ENCODE measurements at regions not wholly inside any gene's neighbourhood (a gene's known extent, or its start where the extent isn't known, plus 50 kb on each side); places are given as distances from the start of the nearest gene placed in this dataset.

DNA sequence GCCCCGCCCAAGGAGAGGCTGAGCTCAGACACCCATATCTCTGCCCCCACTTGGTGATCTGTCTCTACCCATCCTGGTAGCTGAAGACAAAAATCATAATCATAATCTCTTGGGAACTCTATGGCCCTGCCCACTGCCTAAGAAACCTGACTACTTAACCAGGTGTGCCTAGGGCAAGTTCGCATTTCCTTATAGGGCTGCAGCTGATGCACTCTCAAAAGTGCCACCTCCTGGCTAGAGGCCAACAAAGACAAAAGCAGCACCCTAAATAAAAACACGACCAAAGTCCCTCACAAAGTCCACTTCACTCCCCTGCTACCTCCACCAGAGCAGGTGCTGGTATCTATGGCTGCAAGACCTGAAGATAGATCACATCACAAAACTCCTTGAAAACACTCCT is 250.4 kb upstream of the SLITRK3 start:
- no peak overlapping the region for H2AFZ ChIP-seq (ENCODE audit: low read length)
- POLR2A ChIA-PET (ENCODE audit: unreplicated experiment): no interaction called here

DNA sequence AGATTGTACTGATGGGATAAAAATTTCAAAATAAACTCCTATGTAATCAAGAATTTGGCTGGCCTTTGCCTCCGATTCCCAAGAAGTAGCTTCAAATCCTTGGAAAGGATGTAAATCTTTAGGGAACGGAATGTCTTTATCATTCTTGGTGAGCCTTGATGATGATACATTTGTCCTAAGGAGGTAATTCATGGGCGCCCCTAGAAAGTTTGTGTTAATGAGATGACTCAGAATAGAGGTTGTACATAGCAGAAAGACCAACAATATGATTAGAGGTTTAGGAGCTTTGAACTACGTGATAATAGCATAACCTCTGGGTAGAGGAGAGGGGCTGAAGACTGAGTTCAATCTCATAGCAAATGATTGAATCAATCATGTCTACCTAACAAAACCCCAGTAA is 248.6 kb upstream of the SLITRK3 start:
- POLR2A ChIA-PET (ENCODE audit: unreplicated experiment): no interaction called here
- BruUV-seq (replicated peaks): no TSS peak

More for the DNA sequence above, 250.4 kb upstream of the SLITRK3 start:
- no peak for TF ChIP-seq EZH2phosphoT487 (IDR thresholded peaks at IDR 0.05; ENCODE audit: borderline replicate concordance, low read length)
- no peak for TF ChIP-seq EZH2 (IDR thresholded peaks at IDR 0.05; ENCODE audit: low read length, unreplicated experiment)
- TF ChIP-seq, protein P1, sequence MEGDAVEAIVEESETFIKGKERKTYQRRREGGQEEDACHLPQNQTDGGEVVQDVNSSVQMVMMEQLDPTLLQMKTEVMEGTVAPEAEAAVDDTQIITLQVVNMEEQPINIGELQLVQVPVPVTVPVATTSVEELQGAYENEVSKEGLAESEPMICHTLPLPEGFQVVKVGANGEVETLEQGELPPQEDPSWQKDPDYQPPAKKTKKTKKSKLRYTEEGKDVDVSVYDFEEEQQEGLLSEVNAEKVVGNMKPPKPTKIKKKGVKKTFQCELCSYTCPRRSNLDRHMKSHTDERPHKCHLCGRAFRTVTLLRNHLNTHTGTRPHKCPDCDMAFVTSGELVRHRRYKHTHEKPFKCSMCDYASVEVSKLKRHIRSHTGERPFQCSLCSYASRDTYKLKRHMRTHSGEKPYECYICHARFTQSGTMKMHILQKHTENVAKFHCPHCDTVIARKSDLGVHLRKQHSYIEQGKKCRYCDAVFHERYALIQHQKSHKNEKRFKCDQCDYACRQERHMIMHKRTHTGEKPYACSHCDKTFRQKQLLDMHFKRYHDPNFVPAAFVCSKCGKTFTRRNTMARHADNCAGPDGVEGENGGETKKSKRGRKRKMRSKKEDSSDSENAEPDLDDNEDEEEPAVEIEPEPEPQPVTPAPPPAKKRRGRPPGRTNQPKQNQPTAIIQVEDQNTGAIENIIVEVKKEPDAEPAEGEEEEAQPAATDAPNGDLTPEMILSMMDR (conservative IDR thresholded peaks at IDR 0.05; ENCODE audit: low read depth, low read length): no peak
- no peaks in the 10 kb centered on the region for H3K36me3 ChIP-seq (ENCODE audit: low read depth, low read length)
- no peaks in the 10 kb centered on the region for H3K27me3 ChIP-seq (ENCODE audit: low read length)
- H3K4me1 ChIP-seq (ENCODE audit: insufficient read depth, low read length): no peaks in the 10 kb centered on the region
- H3K4me2 ChIP-seq (ENCODE audit: low read length): no peak overlapping the region
- H3K79me2 ChIP-seq (ENCODE audit: low read length): no peaks in the 10 kb centered on the region
- H3K9me2 ChIP-seq (replicated peaks; ENCODE audit: low read length): no peaks in the 10 kb centered on the region
- no peak overlapping the region for H3K4me3 ChIP-seq (ENCODE audit: low read length)
- H3K9me3 ChIP-seq (ENCODE audit: low read length): no peaks in the 10 kb centered on the region
- CTCF ChIA-PET: no interaction called here
- no peak overlapping the region for H3K27ac ChIP-seq (ENCODE audit: low read length)
- BruUV-seq (replicated peaks): no TSS peak
- no peak for ATAC-seq
- no peaks in the 10 kb centered on the region for H3F3A ChIP-seq (ENCODE audit: low read length, unreplicated experiment)
- DNase-seq: no peak
- no peak overlapping the region for H3K9ac ChIP-seq (ENCODE audit: low read length)
- no peaks in the 10 kb centered on the region for H4K20me1 ChIP-seq (ENCODE audit: low read length)
- intact Hi-C loops (cut with micrococcal nuclease): no loop called here

DNA sequence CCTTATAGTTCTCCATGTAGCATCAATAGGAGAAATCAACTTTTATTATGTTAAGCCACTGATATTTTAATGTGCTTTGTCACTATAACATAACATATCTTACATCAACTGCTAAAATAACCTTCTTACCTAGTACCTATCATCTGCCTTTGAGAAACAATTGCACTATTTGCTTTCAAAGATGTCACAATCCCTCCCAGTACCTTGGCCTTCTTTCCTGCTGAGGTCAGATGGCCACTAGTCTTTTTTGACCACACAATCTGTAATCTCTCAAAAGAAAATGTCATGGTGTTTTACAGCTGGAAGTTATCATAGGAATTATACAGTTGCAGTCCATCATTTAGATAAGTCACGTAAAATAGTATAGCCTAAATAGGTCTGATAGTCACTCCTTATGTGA is 247.5 kb upstream of the SLITRK3 start:
- Histone ChIP-seq H3K27ac (ENCODE audit: low read length) (no peak overlapping the region), H3F3A (ENCODE audit: low read length, unreplicated experiment) (no peaks in the 10 kb centered on the region), H3K79me2 (ENCODE audit: low read length) (no peaks in the 10 kb centered on the region), H3K4me2 (ENCODE audit: low read length) (no peak overlapping the region), H3K9me3 (ENCODE audit: low read length) (no peaks in the 10 kb centered on the region), H3K4me1 (ENCODE audit: insufficient read depth, low read length) (no peaks in the 10 kb centered on the region), H3K36me3 (ENCODE audit: low read depth, low read length) (no peaks in the 10 kb centered on the region), H4K20me1 (ENCODE audit: low read length) (no peaks in the 10 kb centered on the region), H3K27me3 (ENCODE audit: low read length) (no peaks in the 10 kb centered on the region), H3K9ac (ENCODE audit: low read length) (no peak overlapping the region), H2AFZ (ENCODE audit: low read length) (no peak overlapping the region), H3K4me3 (ENCODE audit: low read length) (no peak overlapping the region), H3K9me2 (replicated peaks; ENCODE audit: low read length) (no peaks in the 10 kb centered on the region)
- POLR2A ChIA-PET (ENCODE audit: unreplicated experiment): no interaction called here
- CTCF ChIA-PET: no interaction called here
- no peak for DNase-seq
- TF ChIP-seq EZH2 (IDR thresholded peaks at IDR 0.05; ENCODE audit: low read length, unreplicated experiment): no peak
- TF ChIP-seq, protein P1 (conservative IDR thresholded peaks at IDR 0.05; ENCODE audit: low read depth, low read length): no peak
- no peak for TF ChIP-seq EZH2phosphoT487 (IDR thresholded peaks at IDR 0.05; ENCODE audit: borderline replicate concordance, low read length)
- intact Hi-C loops (cut with micrococcal nuclease): no loop called here
- BruUV-seq (replicated peaks): no TSS peak
- no peak for ATAC-seq

More for the DNA sequence above, 248.6 kb upstream of the SLITRK3 start:
- no peak overlapping the region for H3K4me2 ChIP-seq (ENCODE audit: low read length)
- H3K9ac ChIP-seq (ENCODE audit: low read length): no peak overlapping the region
- H4K20me1 ChIP-seq (ENCODE audit: low read length): no peaks in the 10 kb centered on the region
- TF ChIP-seq EZH2phosphoT487 (IDR thresholded peaks at IDR 0.05; ENCODE audit: borderline replicate concordance, low read length): no peak
- TF ChIP-seq, protein P1 (conservative IDR thresholded peaks at IDR 0.05; ENCODE audit: low read depth, low read length): no peak
- no peaks in the 10 kb centered on the region for H3K27me3 ChIP-seq (ENCODE audit: low read length)
- H3K27ac ChIP-seq (ENCODE audit: low read length): no peak overlapping the region
- DNase-seq (no peak), ATAC-seq (no peak)
- no peaks in the 10 kb centered on the region for H3K79me2 ChIP-seq (ENCODE audit: low read length)
- H3K4me1 ChIP-seq (ENCODE audit: insufficient read depth, low read length): no peaks in the 10 kb centered on the region
- no peak overlapping the region for H3K4me3 ChIP-seq (ENCODE audit: low read length)
- intact Hi-C loops (cut with micrococcal nuclease): no loop called here
- H3K36me3 ChIP-seq (ENCODE audit: low read depth, low read length): no peaks in the 10 kb centered on the region
- CTCF ChIA-PET: no interaction called here
- no peaks in the 10 kb centered on the region for H3K9me2 ChIP-seq (replicated peaks; ENCODE audit: low read length)
- no peaks in the 10 kb centered on the region for H3K9me3 ChIP-seq (ENCODE audit: low read length)
- H2AFZ ChIP-seq (ENCODE audit: low read length): no peak overlapping the region
- no peaks in the 10 kb centered on the region for H3F3A ChIP-seq (ENCODE audit: low read length, unreplicated experiment)

Measured in PC-3 (cell line).